Neural cell (in vitro differentiated cells): ENCODE measurements at regions not wholly inside any gene's neighbourhood (a gene's known extent, or its start where the extent isn't known, plus 50 kb on each side); places are given as distances from the start of the nearest gene placed in this dataset.

Experiments used
- CTCF ChIP-seq: fragments of 450-650 bp; IDR thresholded peaks from 2 replicates; pipeline ENCODE4 v1.5.1; 2014; ENCODE audit warnings: antibody characterized with exemption, mild to moderate bottlenecking, moderate library complexity; ENCODE audit not compliant: poor library complexity, severe bottlenecking
- POLR2AphosphoS5 ChIP-seq: IDR thresholded peaks from 2 replicates; pipeline ENCODE4 v1.6.1; 2012
- REST ChIP-seq: IDR thresholded peaks from 2 replicates; pipeline ENCODE4 v1.6.1; 2012; ENCODE audit warnings: borderline replicate concordance
- TAF1 ChIP-seq: IDR thresholded peaks from 2 replicates; pipeline ENCODE4 v1.6.1; 2012; ENCODE audit warnings: low read depth

GRCh38 chr20:7770046-7770445 lies 170.2 kb downstream of the HAO1 start:
- TF ChIP-seq CTCF = no peak
- TF ChIP-seq REST = no peak
- TF ChIP-seq POLR2AphosphoS5 = no peak
- no peak for TF ChIP-seq TAF1
